ENCODE measurements at regions not wholly inside any gene's neighbourhood (a gene's known extent, or its start where the extent isn't known, plus 50 kb on each side); places are given as distances from the start of the nearest gene placed in this dataset.

DNA sequence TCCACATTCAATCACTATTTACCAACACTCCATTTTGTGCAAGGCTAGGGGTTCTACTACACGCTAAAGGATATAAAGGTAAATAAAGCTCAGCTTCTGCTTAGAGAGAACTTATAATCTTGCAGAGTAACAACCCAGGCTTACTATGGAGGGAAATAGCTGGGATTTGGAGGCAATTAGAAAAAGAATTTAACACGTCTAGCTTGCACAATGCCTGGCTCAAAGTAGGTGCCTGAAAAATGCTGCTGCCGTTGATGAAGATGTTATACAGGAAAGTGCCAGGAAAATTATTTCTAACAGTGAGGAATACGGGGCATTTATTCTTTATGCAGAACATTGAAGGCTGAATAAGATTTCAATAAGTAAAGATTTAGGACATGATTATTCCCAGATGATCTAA, 214.2 kb downstream of the KITLG start:
- TF ChIP-seq EGR1 (IDR thresholded peaks at IDR 0.05; ENCODE audit: borderline replicate concordance in 1 of 2, low read depth in 2 of 2, low read length in 2 of 2) (no peak), ZNF24 (IDR thresholded peaks at IDR 0.05) (no peak), POLR2AphosphoS5 (IDR thresholded peaks at IDR 0.05; ENCODE audit: low read length) (no peak), POLR2A (IDR thresholded peaks at IDR 0.05; ENCODE audit: low read depth, low read length) (no peak), SUPT20H (IDR thresholded peaks at IDR 0.05; ENCODE audit: borderline replicate concordance, control insufficient read depth, low read depth, low read length) (no peak), MXI1 (IDR thresholded peaks at IDR 0.05; ENCODE audit: low read depth, low read length) (no peak), MEF2A (IDR thresholded peaks at IDR 0.05; ENCODE audit: insufficient read depth, low read depth, low read length) (no peak), BHLHE40 (IDR thresholded peaks at IDR 0.05; ENCODE audit: borderline replicate concordance in 1 of 2, low read depth in 2 of 2, low read length in 1 of 2) (no peak), ATF7 (IDR thresholded peaks at IDR 0.05; ENCODE audit: low read depth) (no peak)
- TF ChIP-seq, protein P1, sequence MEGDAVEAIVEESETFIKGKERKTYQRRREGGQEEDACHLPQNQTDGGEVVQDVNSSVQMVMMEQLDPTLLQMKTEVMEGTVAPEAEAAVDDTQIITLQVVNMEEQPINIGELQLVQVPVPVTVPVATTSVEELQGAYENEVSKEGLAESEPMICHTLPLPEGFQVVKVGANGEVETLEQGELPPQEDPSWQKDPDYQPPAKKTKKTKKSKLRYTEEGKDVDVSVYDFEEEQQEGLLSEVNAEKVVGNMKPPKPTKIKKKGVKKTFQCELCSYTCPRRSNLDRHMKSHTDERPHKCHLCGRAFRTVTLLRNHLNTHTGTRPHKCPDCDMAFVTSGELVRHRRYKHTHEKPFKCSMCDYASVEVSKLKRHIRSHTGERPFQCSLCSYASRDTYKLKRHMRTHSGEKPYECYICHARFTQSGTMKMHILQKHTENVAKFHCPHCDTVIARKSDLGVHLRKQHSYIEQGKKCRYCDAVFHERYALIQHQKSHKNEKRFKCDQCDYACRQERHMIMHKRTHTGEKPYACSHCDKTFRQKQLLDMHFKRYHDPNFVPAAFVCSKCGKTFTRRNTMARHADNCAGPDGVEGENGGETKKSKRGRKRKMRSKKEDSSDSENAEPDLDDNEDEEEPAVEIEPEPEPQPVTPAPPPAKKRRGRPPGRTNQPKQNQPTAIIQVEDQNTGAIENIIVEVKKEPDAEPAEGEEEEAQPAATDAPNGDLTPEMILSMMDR (IDR thresholded peaks at IDR 0.05 in 2 of 3, conservative IDR thresholded peaks at IDR 0.05 in 1 of 3; ENCODE audit: control insufficient read depth in 2 of 3, extremely low read depth in 1 of 3, insufficient read depth in 1 of 3, low read depth in 3 of 3, low read length in 3 of 3), result no peak
- TF ChIP-seq, protein P2, sequence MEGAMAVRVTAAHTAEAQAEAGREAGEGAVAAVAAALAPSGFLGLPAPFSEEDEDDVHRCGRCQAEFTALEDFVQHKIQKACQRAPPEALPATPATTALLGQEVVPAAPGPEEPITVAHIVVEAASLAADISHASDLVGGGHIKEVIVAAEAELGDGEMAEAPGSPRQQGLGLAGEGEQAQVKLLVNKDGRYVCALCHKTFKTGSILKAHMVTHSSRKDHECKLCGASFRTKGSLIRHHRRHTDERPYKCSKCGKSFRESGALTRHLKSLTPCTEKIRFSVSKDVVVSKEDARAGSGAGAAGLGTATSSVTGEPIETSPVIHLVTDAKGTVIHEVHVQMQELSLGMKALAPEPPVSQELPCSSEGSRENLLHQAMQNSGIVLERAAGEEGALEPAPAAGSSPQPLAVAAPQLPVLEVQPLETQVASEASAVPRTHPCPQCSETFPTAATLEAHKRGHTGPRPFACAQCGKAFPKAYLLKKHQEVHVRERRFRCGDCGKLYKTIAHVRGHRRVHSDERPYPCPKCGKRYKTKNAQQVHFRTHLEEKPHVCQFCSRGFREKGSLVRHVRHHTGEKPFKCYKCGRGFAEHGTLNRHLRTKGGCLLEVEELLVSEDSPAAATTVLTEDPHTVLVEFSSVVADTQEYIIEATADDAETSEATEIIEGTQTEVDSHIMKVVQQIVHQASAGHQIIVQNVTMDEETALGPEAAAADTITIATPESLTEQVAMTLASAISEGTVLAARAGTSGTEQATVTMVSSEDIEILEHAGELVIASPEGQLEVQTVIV (IDR thresholded peaks at IDR 0.05; ENCODE audit: borderline replicate concordance, partially characterized antibody), result no peak
